ENCODE measurements at regions not wholly inside any gene's neighbourhood (a gene's known extent, or its start where the extent isn't known, plus 50 kb on each side); places are given as distances from the start of the nearest gene placed in this dataset.
A peak's percentile ranks its signal among the peaks of the same experiment; 100 is the strongest.

- intact Hi-C loops (cut with micrococcal nuclease), result no loop called here
- H2AFZ ChIP-seq (ENCODE audit: low read depth, low read length, poor library complexity, severe bottlenecking), result peak overlapping the region; percentile 8
- H3K36me3 ChIP-seq (ENCODE audit: control insufficient read depth in 1 of 2, insufficient read depth in 2 of 2, low read length in 2 of 2), result no peaks in the 10 kb centered on the region
- no TSS peak for BruUV-seq (replicated peaks)
- no peaks in the 10 kb centered on the region for H4K20me1 ChIP-seq (ENCODE audit: insufficient read depth)
- ATAC-seq, result no peak
- no peaks in the 10 kb centered on the region for H3K4me1 ChIP-seq (ENCODE audit: control insufficient read depth in 1 of 2, insufficient read depth in 2 of 2, low read length in 2 of 2)
- no peak for DNase-seq (ENCODE audit: low read depth, low spot score)
- no peaks in the 10 kb centered on the region for H3K79me2 ChIP-seq (ENCODE audit: insufficient read depth, low read length)
- ChIA-PET RAD21 (ENCODE audit: low non-redundant PET in 1 of 2, low total read pairs in 2 of 2, uncharacterized antibody in 2 of 2, unreplicated experiment in 2 of 2) (no interaction called here), POLR2A (no interaction called here), CTCF (no interaction called here)
- H3K9me2 ChIP-seq (ENCODE audit: insufficient read depth), result no peaks in the 10 kb centered on the region
- TF ChIP-seq ZFX (IDR thresholded peaks at IDR 0.05) (no peak), ELF1 (IDR thresholded peaks at IDR 0.05; ENCODE audit: borderline replicate concordance, low read depth) (no peak), FOSL1 (IDR thresholded peaks at IDR 0.05; ENCODE audit: low read depth) (no peak), JUND (IDR thresholded peaks at IDR 0.05) (no peak), RAD21 (IDR thresholded peaks at IDR 0.05; ENCODE audit: low read depth) (no peak), SIN3A (IDR thresholded peaks at IDR 0.05; ENCODE audit: low read depth) (no peak)
- H3K9me3 ChIP-seq (ENCODE audit: control insufficient read depth in 1 of 2, insufficient read depth in 1 of 2, low read depth in 1 of 2, low read length in 2 of 2), result no peaks in the 10 kb centered on the region
- H3K4me3 ChIP-seq (replicated peaks in 1 of 2; ENCODE audit: low read depth in 1 of 2, low read length in 2 of 2), result no peak overlapping the region
- no peaks in the 10 kb centered on the region for H3K27me3 ChIP-seq (ENCODE audit: insufficient read depth, low read length)
- no peak overlapping the region for H3K27ac ChIP-seq (ENCODE audit: low read depth, low read length)
- no peak overlapping the region for H3K4me2 ChIP-seq (ENCODE audit: low read length)
- H3K9ac ChIP-seq (ENCODE audit: low read length), result no peak overlapping the region
These were observed 183.6 kb upstream of the DKK2 start for GRCh38 chr4:107219681-107220080.

GRCh38 chr4:107216379-107216778, 180.3 kb upstream of the DKK2 start:
- H3K36me3 ChIP-seq (ENCODE audit: control insufficient read depth in 1 of 2, insufficient read depth in 2 of 2, low read length in 2 of 2), result no peaks in the 10 kb centered on the region
- POLR2A ChIA-PET, result no interaction called here
- no peaks in the 10 kb centered on the region for H3K9me2 ChIP-seq (ENCODE audit: insufficient read depth)
- no TSS peak for BruUV-seq (replicated peaks)
- H3K4me2 ChIP-seq (ENCODE audit: low read length), result no peak overlapping the region
- no peak overlapping the region for H3K9ac ChIP-seq (ENCODE audit: low read length)
- no peak for ATAC-seq
- no peak overlapping the region for H2AFZ ChIP-seq (ENCODE audit: low read depth, low read length, poor library complexity, severe bottlenecking)
- H3K79me2 ChIP-seq (ENCODE audit: insufficient read depth, low read length), result no peaks in the 10 kb centered on the region
- H3K4me1 ChIP-seq (ENCODE audit: control insufficient read depth in 1 of 2, insufficient read depth in 2 of 2, low read length in 2 of 2), result no peaks in the 10 kb centered on the region
- RAD21 ChIA-PET (ENCODE audit: low non-redundant PET in 1 of 2, low total read pairs in 2 of 2, uncharacterized antibody in 2 of 2, unreplicated experiment in 2 of 2), result no interaction called here
- H3K9me3 ChIP-seq (ENCODE audit: control insufficient read depth in 1 of 2, insufficient read depth in 1 of 2, low read depth in 1 of 2, low read length in 2 of 2), result no peaks in the 10 kb centered on the region
- intact Hi-C loops (cut with micrococcal nuclease), result no loop called here
- no peak overlapping the region for H3K4me3 ChIP-seq (replicated peaks in 1 of 2; ENCODE audit: low read depth in 1 of 2, low read length in 2 of 2)
- no peaks in the 10 kb centered on the region for H3K27me3 ChIP-seq (ENCODE audit: insufficient read depth, low read length)
- no peaks in the 10 kb centered on the region for H4K20me1 ChIP-seq (ENCODE audit: insufficient read depth)
- TF ChIP-seq MAX (IDR thresholded peaks at IDR 0.05), result no peak
- H3K27ac ChIP-seq (ENCODE audit: low read depth, low read length), result no peak overlapping the region
- no peak for DNase-seq (ENCODE audit: low read depth, low spot score)
- CTCF ChIA-PET, result no interaction called here
